ENCODE measurements at regions not wholly inside any gene's neighbourhood (a gene's known extent, or its start where the extent isn't known, plus 50 kb on each side); places are given as distances from the start of the nearest gene placed in this dataset.

DNA sequence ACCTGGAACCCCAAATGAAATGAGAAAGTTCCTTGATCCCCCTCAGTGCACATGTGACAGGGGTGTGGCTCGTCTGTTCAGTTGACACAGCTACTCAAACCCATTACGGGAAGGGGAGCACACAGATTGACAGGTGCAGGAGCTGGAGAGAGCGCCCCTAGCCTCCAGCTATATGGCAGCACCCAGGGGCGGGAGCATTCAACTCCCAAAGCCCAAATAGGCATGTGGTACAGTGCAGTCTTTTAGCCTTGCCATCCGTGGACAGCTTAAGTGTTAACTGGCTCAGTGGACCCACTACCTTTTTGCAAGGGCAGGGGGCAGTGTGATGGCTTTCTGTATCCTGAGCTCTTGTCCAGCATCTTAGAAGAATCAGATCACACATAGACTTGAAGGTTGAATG is 1374.2 kb upstream of the ALCAM start:
- ATAC-seq = no peak
- TF ChIP-seq CSDC2 (CRISPR knock-in tag; IDR thresholded peaks at IDR 0.05) = no peak
- TF ChIP-seq SNAI2 (CRISPR knock-in tag; IDR thresholded peaks at IDR 0.05) = no peak
- no peak for TF ChIP-seq TCF4 (CRISPR knock-in tag; IDR thresholded peaks at IDR 0.05; ENCODE audit: borderline replicate concordance)
- TF ChIP-seq ZFP3 (CRISPR knock-in tag; IDR thresholded peaks at IDR 0.05) = no peak
- TF ChIP-seq, protein P1, sequence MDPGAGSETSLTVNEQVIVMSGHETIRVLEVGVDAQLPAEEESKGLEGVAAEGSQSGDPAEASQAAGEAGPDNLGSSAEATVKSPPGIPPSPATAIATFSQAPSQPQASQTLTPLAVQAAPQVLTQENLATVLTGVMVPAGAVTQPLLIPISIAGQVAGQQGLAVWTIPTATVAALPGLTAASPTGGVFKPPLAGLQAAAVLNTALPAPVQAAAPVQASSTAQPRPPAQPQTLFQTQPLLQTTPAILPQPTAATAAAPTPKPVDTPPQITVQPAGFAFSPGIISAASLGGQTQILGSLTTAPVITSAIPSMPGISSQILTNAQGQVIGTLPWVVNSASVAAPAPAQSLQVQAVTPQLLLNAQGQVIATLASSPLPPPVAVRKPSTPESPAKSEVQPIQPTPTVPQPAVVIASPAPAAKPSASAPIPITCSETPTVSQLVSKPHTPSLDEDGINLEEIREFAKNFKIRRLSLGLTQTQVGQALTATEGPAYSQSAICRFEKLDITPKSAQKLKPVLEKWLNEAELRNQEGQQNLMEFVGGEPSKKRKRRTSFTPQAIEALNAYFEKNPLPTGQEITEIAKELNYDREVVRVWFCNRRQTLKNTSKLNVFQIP (CRISPR knock-in tag; IDR thresholded peaks at IDR 0.05; ENCODE audit: borderline replicate concordance, low read depth) = no peak
- TF ChIP-seq ZFP30 (CRISPR knock-in tag; IDR thresholded peaks at IDR 0.05) = no peak
- TF ChIP-seq ZNF8 (CRISPR knock-in tag; IDR thresholded peaks at IDR 0.05) = no peak
- TF ChIP-seq ZC3H10 (CRISPR knock-in tag; IDR thresholded peaks at IDR 0.05) = no peak
- TF ChIP-seq ZNF565 (CRISPR knock-in tag; conservative IDR thresholded peaks at IDR 0.05; ENCODE audit: low read depth) = no peak
- no peak for TF ChIP-seq OSR1 (CRISPR knock-in tag; IDR thresholded peaks at IDR 0.05)
- TF ChIP-seq TOX (CRISPR knock-in tag; IDR thresholded peaks at IDR 0.05; ENCODE audit: borderline replicate concordance) = no peak
- TF ChIP-seq BACH2 (CRISPR knock-in tag; IDR thresholded peaks at IDR 0.05; ENCODE audit: borderline replicate concordance) = no peak
- TF ChIP-seq, protein P2, sequence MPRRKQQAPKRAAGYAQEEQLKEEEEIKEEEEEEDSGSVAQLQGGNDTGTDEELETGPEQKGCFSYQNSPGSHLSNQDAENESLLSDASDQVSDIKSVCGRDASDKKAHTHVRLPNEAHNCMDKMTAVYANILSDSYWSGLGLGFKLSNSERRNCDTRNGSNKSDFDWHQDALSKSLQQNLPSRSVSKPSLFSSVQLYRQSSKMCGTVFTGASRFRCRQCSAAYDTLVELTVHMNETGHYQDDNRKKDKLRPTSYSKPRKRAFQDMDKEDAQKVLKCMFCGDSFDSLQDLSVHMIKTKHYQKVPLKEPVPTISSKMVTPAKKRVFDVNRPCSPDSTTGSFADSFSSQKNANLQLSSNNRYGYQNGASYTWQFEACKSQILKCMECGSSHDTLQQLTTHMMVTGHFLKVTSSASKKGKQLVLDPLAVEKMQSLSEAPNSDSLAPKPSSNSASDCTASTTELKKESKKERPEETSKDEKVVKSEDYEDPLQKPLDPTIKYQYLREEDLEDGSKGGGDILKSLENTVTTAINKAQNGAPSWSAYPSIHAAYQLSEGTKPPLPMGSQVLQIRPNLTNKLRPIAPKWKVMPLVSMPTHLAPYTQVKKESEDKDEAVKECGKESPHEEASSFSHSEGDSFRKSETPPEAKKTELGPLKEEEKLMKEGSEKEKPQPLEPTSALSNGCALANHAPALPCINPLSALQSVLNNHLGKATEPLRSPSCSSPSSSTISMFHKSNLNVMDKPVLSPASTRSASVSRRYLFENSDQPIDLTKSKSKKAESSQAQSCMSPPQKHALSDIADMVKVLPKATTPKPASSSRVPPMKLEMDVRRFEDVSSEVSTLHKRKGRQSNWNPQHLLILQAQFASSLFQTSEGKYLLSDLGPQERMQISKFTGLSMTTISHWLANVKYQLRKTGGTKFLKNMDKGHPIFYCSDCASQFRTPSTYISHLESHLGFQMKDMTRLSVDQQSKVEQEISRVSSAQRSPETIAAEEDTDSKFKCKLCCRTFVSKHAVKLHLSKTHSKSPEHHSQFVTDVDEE (CRISPR knock-in tag; IDR thresholded peaks at IDR 0.05) = no peak
- TF ChIP-seq PPARA (CRISPR knock-in tag; IDR thresholded peaks at IDR 0.05; ENCODE audit: borderline replicate concordance) = no peak

DNA sequence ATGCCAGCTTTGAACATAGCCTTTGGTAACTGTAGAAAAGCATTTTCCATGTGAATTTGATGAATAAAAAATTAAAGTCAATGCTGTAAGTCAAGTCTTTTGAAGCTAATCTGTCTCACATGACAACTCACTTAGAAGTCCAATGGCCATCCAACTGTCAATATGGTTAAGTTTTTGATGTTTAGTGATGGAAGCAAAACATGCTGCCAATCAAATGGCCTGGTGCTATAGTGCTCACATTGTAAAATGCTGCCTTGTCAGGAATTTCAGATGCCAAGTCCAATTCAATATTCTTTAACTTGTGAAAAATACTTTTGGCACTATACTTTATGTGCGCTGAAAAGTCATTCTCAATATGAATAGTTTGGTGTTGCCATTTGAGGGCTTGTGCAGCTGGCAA is 1361.8 kb upstream of the ALCAM start:
- no peak for ATAC-seq
- TF ChIP-seq ZFP30 (CRISPR knock-in tag; IDR thresholded peaks at IDR 0.05) (no peak), PPARA (CRISPR knock-in tag; IDR thresholded peaks at IDR 0.05; ENCODE audit: borderline replicate concordance) (no peak), TCF4 (CRISPR knock-in tag; IDR thresholded peaks at IDR 0.05; ENCODE audit: borderline replicate concordance) (no peak), ESRRG (CRISPR knock-in tag; IDR thresholded peaks at IDR 0.05) (no peak), BACH2 (CRISPR knock-in tag; IDR thresholded peaks at IDR 0.05; ENCODE audit: borderline replicate concordance) (no peak), ZNF70 (CRISPR knock-in tag; IDR thresholded peaks at IDR 0.05) (no peak), ARNTL (CRISPR knock-in tag; IDR thresholded peaks at IDR 0.05; ENCODE audit: borderline replicate concordance, low read depth) (no peak), TOX (CRISPR knock-in tag; IDR thresholded peaks at IDR 0.05; ENCODE audit: borderline replicate concordance) (no peak), GLIS3 (CRISPR knock-in tag; IDR thresholded peaks at IDR 0.05) (no peak), SNAI2 (CRISPR knock-in tag; IDR thresholded peaks at IDR 0.05) (no peak), ZC3H10 (CRISPR knock-in tag; IDR thresholded peaks at IDR 0.05) (no peak), ZNF565 (CRISPR knock-in tag; conservative IDR thresholded peaks at IDR 0.05; ENCODE audit: low read depth) (no peak), ISL1 (CRISPR knock-in tag; IDR thresholded peaks at IDR 0.05) (no peak), CSDC2 (CRISPR knock-in tag; IDR thresholded peaks at IDR 0.05) (no peak), ZFP3 (CRISPR knock-in tag; IDR thresholded peaks at IDR 0.05) (no peak)
- TF ChIP-seq, protein P3, sequence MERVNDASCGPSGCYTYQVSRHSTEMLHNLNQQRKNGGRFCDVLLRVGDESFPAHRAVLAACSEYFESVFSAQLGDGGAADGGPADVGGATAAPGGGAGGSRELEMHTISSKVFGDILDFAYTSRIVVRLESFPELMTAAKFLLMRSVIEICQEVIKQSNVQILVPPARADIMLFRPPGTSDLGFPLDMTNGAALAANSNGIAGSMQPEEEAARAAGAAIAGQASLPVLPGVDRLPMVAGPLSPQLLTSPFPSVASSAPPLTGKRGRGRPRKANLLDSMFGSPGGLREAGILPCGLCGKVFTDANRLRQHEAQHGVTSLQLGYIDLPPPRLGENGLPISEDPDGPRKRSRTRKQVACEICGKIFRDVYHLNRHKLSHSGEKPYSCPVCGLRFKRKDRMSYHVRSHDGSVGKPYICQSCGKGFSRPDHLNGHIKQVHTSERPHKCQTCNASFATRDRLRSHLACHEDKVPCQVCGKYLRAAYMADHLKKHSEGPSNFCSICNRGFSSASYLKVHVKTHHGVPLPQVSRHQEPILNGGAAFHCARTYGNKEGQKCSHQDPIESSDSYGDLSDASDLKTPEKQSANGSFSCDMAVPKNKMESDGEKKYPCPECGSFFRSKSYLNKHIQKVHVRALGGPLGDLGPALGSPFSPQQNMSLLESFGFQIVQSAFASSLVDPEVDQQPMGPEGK (CRISPR knock-in tag; IDR thresholded peaks at IDR 0.05; ENCODE audit: borderline replicate concordance) = no peak
- TF ChIP-seq, protein P1 (CRISPR knock-in tag; IDR thresholded peaks at IDR 0.05; ENCODE audit: borderline replicate concordance, low read depth) = no peak
- TF ChIP-seq, protein P4, sequence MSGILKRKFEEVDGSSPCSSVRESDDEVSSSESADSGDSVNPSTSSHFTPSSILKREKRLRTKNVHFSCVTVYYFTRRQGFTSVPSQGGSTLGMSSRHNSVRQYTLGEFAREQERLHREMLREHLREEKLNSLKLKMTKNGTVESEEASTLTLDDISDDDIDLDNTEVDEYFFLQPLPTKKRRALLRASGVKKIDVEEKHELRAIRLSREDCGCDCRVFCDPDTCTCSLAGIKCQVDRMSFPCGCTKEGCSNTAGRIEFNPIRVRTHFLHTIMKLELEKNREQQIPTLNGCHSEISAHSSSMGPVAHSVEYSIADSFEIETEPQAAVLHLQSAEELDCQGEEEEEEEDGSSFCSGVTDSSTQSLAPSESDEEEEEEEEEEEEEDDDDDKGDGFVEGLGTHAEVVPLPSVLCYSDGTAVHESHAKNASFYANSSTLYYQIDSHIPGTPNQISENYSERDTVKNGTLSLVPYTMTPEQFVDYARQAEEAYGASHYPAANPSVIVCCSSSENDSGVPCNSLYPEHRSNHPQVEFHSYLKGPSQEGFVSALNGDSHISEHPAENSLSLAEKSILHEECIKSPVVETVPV (CRISPR knock-in tag; IDR thresholded peaks at IDR 0.05) = no peak
- TF ChIP-seq, protein P5, sequence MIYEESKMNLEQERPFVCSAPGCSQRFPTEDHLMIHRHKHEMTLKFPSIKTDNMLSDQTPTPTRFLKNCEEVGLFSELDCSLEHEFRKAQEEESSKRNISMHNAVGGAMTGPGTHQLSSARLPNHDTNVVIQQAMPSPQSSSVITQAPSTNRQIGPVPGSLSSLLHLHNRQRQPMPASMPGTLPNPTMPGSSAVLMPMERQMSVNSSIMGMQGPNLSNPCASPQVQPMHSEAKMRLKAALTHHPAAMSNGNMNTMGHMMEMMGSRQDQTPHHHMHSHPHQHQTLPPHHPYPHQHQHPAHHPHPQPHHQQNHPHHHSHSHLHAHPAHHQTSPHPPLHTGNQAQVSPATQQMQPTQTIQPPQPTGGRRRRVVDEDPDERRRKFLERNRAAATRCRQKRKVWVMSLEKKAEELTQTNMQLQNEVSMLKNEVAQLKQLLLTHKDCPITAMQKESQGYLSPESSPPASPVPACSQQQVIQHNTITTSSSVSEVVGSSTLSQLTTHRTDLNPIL (CRISPR knock-in tag; IDR thresholded peaks at IDR 0.05; ENCODE audit: low read depth) = no peak
